ENCODE measurements at regions not wholly inside any gene's neighbourhood (a gene's known extent, or its start where the extent isn't known, plus 50 kb on each side); places are given as distances from the start of the nearest gene placed in this dataset.

DNA sequence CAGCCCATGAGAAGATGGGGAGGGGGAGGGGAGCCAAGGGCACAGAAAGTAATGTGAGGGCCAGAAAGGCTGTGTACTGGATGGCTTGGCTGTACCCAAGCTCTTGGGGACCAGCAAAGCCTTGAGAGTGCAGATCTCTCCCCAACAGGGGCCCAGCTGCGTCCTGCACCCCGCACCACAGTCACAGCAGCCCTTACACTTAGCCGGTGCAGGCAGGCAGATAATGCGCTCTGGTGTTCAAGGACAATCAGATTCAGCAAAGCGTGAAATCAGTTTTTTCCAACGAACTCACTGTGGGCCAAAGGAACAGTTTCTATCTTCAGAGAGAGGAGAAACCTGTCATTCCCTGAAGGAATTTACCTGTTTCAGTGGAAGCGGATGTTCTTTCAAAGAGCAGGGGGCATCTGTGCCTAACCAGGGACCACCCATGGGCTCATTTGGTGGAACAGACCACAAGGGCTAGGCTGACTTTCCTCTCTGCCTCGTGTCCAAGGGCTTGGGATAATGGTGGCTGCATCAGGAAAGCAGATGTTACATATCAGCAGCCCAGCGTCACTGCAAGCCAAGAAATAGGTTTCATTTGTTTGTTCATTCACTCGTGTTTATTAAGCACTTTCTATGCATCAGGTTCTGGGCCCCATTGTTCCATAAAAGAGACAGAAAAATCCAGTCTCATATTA is 81.2 kb upstream of the SPON1 start:
- TF ChIP-seq, protein P1, sequence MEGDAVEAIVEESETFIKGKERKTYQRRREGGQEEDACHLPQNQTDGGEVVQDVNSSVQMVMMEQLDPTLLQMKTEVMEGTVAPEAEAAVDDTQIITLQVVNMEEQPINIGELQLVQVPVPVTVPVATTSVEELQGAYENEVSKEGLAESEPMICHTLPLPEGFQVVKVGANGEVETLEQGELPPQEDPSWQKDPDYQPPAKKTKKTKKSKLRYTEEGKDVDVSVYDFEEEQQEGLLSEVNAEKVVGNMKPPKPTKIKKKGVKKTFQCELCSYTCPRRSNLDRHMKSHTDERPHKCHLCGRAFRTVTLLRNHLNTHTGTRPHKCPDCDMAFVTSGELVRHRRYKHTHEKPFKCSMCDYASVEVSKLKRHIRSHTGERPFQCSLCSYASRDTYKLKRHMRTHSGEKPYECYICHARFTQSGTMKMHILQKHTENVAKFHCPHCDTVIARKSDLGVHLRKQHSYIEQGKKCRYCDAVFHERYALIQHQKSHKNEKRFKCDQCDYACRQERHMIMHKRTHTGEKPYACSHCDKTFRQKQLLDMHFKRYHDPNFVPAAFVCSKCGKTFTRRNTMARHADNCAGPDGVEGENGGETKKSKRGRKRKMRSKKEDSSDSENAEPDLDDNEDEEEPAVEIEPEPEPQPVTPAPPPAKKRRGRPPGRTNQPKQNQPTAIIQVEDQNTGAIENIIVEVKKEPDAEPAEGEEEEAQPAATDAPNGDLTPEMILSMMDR (IDR thresholded peaks at IDR 0.05): no peak
- no peak for TF ChIP-seq POLR2A (IDR thresholded peaks at IDR 0.05)

Data from uterus (tissue), 2 donors.